AG08395 (cell line): ENCODE measurements at regions not wholly inside any gene's neighbourhood (a gene's known extent, or its start where the extent isn't known, plus 50 kb on each side); places are given as distances from the start of the nearest gene placed in this dataset.
A peak's percentile ranks its signal among the peaks of the same experiment; 100 is the strongest.

Experiments
- DNase-seq: peaks from one replicate; pipeline ENCODE4 v3.0.0; 2012; ENCODE audit warnings: mixed read lengths, low spot score

GRCh38 chr15:31245135-31245689, 81.4 kb upstream of the KLF13 start:
- DNase-seq, result no peak

GRCh38 chr15:31245756-31246155, 80.9 kb upstream of the KLF13 start:
- DNase-seq, result no peak

GRCh38 chr15:31247404-31247803, 79.2 kb upstream of the KLF13 start:
- DNase-seq, result no peak

GRCh38 chr15:31248263-31248662, 78.4 kb upstream of the KLF13 start:
- DNase-seq, result no peak

GRCh38 chr15:31248951-31249350, 77.7 kb upstream of the KLF13 start:
- DNase-seq, result no peak

- DNase-seq, result no peak
These were observed 76.6 kb upstream of the KLF13 start for GRCh38 chr15:31250033-31250432.

- DNase-seq, result no peak
These were observed 75.5 kb upstream of the KLF13 start for GRCh38 chr15:31251165-31251564.

- DNase-seq, result no peak
These were observed 74.4 kb upstream of the KLF13 start for GRCh38 chr15:31252171-31252785.

- DNase-seq, result peak; percentile 52
These were observed 72.0 kb upstream of the KLF13 start for GRCh38 chr15:31254431-31255175.

GRCh38 chr15:31255176-31255510, 71.5 kb upstream of the KLF13 start:
- no peak for DNase-seq

- DNase-seq, result no peak
These were observed 70.8 kb upstream of the KLF13 start for GRCh38 chr15:31255732-31256377.

GRCh38 chr15:31256378-31257265, 70.0 kb upstream of the KLF13 start:
- DNase-seq, result no peak

- DNase-seq, result no peak
These were observed 69.3 kb upstream of the KLF13 start for GRCh38 chr15:31257286-31257685.

- DNase-seq, result no peak
These were observed 68.4 kb upstream of the KLF13 start for GRCh38 chr15:31258260-31258659.

GRCh38 chr15:31259562-31260252, 66.9 kb upstream of the KLF13 start:
- no peak for DNase-seq

- DNase-seq, result no peak
These were observed 65.9 kb upstream of the KLF13 start for GRCh38 chr15:31260646-31261265.

GRCh38 chr15:31261266-31262142, 65.1 kb upstream of the KLF13 start:
- no peak for DNase-seq

GRCh38 chr15:31262143-31262530, 64.5 kb upstream of the KLF13 start:
- no peak for DNase-seq

- DNase-seq, result peak; percentile 53
These were observed 63.5 kb upstream of the KLF13 start for GRCh38 chr15:31262901-31263671.
